K562 (cell line): ENCODE measurements at regions not wholly inside any gene's neighbourhood (a gene's known extent, or its start where the extent isn't known, plus 50 kb on each side); places are given as distances from the start of the nearest gene placed in this dataset.

Experiments
- CTCF ChIP-seq, 3 experiments: IDR thresholded peaks in 2 of 3; conservative IDR thresholded peaks in 1 of 3; 2 replicates each; pipeline ENCODE4 v1.5.1; 2011 to 2012; ENCODE audit warnings: low read length in 3 of 3, mild to moderate bottlenecking in 3 of 3, control low read depth in 2 of 3, improper control_type of control experiment in 1 of 3, inconsistent platforms in 1 of 3, low read depth in 1 of 3, mixed read lengths in 1 of 3, moderate library complexity in 1 of 3; ENCODE audit not compliant: insufficient read depth in 2 of 3
- DPF2 ChIP-seq: fragments of 450-650 bp; IDR thresholded peaks from 2 replicates; pipeline ENCODE4 v1.6.1; 2016
- EP300 ChIP-seq: IDR thresholded peaks from 2 replicates; pipeline ENCODE4 v1.6.1; 2012; ENCODE audit warnings: low read length, improper control_type of control experiment
- FOS ChIP-seq: IDR thresholded peaks from 3 replicates; pipeline ENCODE4 v1.6.1; 2011; ENCODE audit not compliant: insufficient read length; ENCODE audit errors: extremely low read depth
- MAZ ChIP-seq, 2 experiments: fragments of 450-650 bp in 1 of 2; sonication (generic) in 1 of 2; formaldehyde crosslinking; IDR thresholded peaks in 1 of 2; conservative IDR thresholded peaks in 1 of 2; 2 replicates each; pipeline versions ENCODE4 v1.4.0 to v1.5.0; 2020; ENCODE audit warnings: mild to moderate bottlenecking in 1 of 2, missing genetic modification reagents in 1 of 2
- MYNN ChIP-seq, 2 experiments: sonication (generic); formaldehyde crosslinking in 1 of 2; IDR thresholded peaks; 2 replicates each; pipeline versions ENCODE4 v1.5.0 to v1.6.1; 2016 to 2020; ENCODE audit warnings: antibody characterized with exemption in 1 of 2, missing genetic modification reagents in 1 of 2
- POLR2A ChIP-seq: fragments of 450-650 bp; conservative IDR thresholded peaks from 2 replicates; pipeline ENCODE4 v1.6.1; 2016
- REST ChIP-seq, 2 experiments: fragments of 450-650 bp; formaldehyde crosslinking in 1 of 2; IDR thresholded peaks; 2 replicates each; pipeline versions ENCODE4 v1.4.0 to v1.6.1; 2014 to 2020; ENCODE audit warnings: mild to moderate bottlenecking in 2 of 2, borderline replicate concordance in 1 of 2, low read depth in 1 of 2
- SMAD1 ChIP-seq: fragments of 150-350 bp; IDR thresholded peaks from 2 replicates; pipeline ENCODE4 v1.6.1; 2014; ENCODE audit warnings: low read length, low read depth; ENCODE audit not compliant: partially characterized antibody
- THRAP3 ChIP-seq: fragments of 450-650 bp; IDR thresholded peaks from 2 replicates; pipeline ENCODE4 v1.6.1; 2016; ENCODE audit warnings: mild to moderate bottlenecking, inconsistent platforms, borderline replicate concordance
- U2AF2 ChIP-seq: fragments of 200-400 bp; formaldehyde crosslinking; optimal IDR thresholded peaks from 2 replicates; pipeline ENCODE3; 2017; ENCODE audit warnings: low read depth, mild to moderate bottlenecking, low read length
- TF ChIP-seq, protein P1 (sequence below): sonication (generic); formaldehyde crosslinking; IDR thresholded peaks from 2 replicates; pipeline ENCODE4 v1.8.1; 2022; ENCODE audit warnings: missing genetic modification reagents
- TF ChIP-seq, protein P2 (sequence below): fragments of 200-800 bp; sonication (Bioruptor generic); IDR thresholded peaks from 2 replicates; pipeline ENCODE4 v1.6.1; 2016; ENCODE audit warnings: missing genetic modification characterization, missing compliant biosample characterization

DNA sequence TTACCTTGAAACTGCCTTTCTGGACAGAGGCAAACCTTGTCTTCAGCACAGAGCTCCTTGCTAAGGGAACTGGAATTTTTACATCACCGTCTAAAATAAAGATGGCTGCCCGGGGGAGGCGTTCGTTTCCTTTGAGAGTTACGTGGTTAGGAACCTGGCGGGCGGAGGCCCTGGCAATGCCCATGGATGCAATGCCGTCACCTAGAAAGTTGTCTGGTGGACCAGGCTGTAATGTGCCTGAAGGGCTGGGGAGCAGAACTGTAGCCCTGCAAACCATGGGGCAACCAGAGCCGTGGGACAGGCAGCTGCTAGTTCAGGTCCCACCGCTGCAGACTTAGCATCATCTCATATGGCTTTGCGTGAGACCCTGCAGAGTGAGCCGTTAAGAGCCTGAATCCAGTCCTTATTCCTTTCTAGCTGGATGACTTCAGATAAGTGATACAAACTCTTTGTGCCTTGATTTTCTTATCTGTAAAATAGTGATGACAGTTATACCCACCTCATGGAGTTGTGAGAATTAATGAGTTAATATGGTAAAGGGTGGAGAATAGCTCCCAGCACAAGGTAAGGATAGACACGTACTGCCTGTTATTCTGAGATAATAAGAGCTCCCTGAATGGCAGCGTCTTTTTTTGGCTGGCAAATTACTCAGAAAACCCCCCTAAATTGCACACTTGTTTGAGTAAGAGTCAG is 219.7 kb downstream of the EMX2 start:
- TF ChIP-seq U2AF2 (no peak), FOS (no peak), REST (IDR thresholded peaks at IDR 0.05; ENCODE audit: borderline replicate concordance) (no peak), REST (CRISPR knock-in tag; IDR thresholded peaks at IDR 0.05; ENCODE audit: low read depth) (no peak), CTCF (IDR thresholded peaks at IDR 0.05 in 2 of 3, conservative IDR thresholded peaks at IDR 0.05 in 1 of 3; ENCODE audit: insufficient read depth in 2 of 3, low read depth in 1 of 3, low read length in 3 of 3) (no peak), SMAD1 (no peak), MAZ (CRISPR knock-in tag; conservative IDR thresholded peaks at IDR 0.05 in 1 of 2, IDR thresholded peaks at IDR 0.05 in 1 of 2) (no peak), POLR2A (no peak), EP300 (no peak), DPF2 (no peak), MYNN (IDR thresholded peaks at IDR 0.05) (no peak), MYNN (CRISPR knock-in tag; IDR thresholded peaks at IDR 0.05) (no peak), THRAP3 (no peak)
- TF ChIP-seq, protein P1, sequence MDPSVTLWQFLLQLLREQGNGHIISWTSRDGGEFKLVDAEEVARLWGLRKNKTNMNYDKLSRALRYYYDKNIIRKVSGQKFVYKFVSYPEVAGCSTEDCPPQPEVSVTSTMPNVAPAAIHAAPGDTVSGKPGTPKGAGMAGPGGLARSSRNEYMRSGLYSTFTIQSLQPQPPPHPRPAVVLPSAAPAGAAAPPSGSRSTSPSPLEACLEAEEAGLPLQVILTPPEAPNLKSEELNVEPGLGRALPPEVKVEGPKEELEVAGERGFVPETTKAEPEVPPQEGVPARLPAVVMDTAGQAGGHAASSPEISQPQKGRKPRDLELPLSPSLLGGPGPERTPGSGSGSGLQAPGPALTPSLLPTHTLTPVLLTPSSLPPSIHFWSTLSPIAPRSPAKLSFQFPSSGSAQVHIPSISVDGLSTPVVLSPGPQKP (CRISPR knock-in tag) = no peak
- TF ChIP-seq, protein P2, sequence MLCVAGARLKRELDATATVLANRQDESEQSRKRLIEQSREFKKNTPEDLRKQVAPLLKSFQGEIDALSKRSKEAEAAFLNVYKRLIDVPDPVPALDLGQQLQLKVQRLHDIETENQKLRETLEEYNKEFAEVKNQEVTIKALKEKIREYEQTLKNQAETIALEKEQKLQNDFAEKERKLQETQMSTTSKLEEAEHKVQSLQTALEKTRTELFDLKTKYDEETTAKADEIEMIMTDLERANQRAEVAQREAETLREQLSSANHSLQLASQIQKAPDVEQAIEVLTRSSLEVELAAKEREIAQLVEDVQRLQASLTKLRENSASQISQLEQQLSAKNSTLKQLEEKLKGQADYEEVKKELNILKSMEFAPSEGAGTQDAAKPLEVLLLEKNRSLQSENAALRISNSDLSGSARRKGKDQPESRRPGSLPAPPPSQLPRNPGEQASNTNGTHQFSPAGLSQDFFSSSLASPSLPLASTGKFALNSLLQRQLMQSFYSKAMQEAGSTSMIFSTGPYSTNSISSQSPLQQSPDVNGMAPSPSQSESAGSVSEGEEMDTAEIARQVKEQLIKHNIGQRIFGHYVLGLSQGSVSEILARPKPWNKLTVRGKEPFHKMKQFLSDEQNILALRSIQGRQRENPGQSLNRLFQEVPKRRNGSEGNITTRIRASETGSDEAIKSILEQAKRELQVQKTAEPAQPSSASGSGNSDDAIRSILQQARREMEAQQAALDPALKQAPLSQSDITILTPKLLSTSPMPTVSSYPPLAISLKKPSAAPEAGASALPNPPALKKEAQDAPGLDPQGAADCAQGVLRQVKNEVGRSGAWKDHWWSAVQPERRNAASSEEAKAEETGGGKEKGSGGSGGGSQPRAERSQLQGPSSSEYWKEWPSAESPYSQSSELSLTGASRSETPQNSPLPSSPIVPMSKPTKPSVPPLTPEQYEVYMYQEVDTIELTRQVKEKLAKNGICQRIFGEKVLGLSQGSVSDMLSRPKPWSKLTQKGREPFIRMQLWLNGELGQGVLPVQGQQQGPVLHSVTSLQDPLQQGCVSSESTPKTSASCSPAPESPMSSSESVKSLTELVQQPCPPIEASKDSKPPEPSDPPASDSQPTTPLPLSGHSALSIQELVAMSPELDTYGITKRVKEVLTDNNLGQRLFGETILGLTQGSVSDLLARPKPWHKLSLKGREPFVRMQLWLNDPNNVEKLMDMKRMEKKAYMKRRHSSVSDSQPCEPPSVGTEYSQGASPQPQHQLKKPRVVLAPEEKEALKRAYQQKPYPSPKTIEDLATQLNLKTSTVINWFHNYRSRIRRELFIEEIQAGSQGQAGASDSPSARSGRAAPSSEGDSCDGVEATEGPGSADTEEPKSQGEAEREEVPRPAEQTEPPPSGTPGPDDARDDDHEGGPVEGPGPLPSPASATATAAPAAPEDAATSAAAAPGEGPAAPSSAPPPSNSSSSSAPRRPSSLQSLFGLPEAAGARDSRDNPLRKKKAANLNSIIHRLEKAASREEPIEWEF (CRISPR knock-in tag) = no peak
